ENCODE measurements at regions not wholly inside any gene's neighbourhood (a gene's known extent, or its start where the extent isn't known, plus 50 kb on each side); places are given as distances from the start of the nearest gene placed in this dataset.

DNA sequence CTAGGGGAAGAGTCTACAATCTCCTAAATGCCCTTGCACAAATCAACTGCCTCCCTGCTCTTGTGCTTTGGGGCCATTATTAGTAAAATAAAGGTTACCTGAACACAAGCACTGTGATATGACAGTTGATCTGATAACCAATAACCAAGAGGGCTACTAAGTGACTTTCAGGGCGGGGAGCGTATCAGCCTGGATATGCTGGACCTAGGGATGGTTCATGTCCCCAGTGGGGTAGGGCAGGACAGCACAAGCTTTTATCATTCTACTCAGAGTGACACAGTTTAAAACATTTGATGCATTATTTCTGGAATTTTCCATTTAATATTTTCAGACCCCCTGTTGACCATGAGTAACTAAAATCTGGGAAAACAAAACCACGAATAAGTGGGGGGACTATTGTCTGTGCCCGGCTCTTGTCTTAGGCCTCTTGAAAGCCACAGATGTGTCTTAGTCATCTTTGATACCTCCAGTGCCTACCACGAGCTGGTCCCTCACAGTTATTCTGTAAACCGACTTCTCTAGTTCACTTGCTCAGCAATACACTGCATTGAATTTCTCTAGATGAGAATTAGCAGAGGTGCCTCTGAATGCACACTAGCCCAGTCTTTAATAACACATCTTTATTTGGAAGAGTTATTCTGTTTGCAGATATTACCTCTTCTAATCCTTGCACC is 94.6 kb upstream of the DHX40 start:
- no peaks in the 10 kb centered on the region for H3K4me1 ChIP-seq (ENCODE audit: insufficient read depth, low read length, severe bottlenecking)
- 0 out of 2 replicates have a peak, but pooled peaks cover 4% of the 10 kb centered on the region for H3K27me3 ChIP-seq (ENCODE audit: insufficient read depth, low read length)
- H3K36me3 ChIP-seq (ENCODE audit: insufficient read depth, low read length): no peaks in the 10 kb centered on the region
- no peak overlapping the region for H3K9ac ChIP-seq (ENCODE audit: low read length)
- H2AFZ ChIP-seq (ENCODE audit: low read length): no peak overlapping the region
- no peaks in the 10 kb centered on the region for H3K9me3 ChIP-seq (ENCODE audit: low read length)
- H3K4me2 ChIP-seq (ENCODE audit: low read length): no peak overlapping the region
- no peak overlapping the region for H3K4me3 ChIP-seq (ENCODE audit: low read depth, low read length, poor library complexity, severe bottlenecking)
- no peak overlapping the region for H3K27ac ChIP-seq (ENCODE audit: low read depth, low read length, poor library complexity, severe bottlenecking)
- no peaks in the 10 kb centered on the region for H4K20me1 ChIP-seq (ENCODE audit: insufficient read depth, low read length)
- no peaks in the 10 kb centered on the region for H3F3A ChIP-seq (ENCODE audit: insufficient read depth, low read length)
- no peaks in the 10 kb centered on the region for H3K79me2 ChIP-seq (ENCODE audit: insufficient read depth, low read length)
- TF ChIP-seq, protein P1, sequence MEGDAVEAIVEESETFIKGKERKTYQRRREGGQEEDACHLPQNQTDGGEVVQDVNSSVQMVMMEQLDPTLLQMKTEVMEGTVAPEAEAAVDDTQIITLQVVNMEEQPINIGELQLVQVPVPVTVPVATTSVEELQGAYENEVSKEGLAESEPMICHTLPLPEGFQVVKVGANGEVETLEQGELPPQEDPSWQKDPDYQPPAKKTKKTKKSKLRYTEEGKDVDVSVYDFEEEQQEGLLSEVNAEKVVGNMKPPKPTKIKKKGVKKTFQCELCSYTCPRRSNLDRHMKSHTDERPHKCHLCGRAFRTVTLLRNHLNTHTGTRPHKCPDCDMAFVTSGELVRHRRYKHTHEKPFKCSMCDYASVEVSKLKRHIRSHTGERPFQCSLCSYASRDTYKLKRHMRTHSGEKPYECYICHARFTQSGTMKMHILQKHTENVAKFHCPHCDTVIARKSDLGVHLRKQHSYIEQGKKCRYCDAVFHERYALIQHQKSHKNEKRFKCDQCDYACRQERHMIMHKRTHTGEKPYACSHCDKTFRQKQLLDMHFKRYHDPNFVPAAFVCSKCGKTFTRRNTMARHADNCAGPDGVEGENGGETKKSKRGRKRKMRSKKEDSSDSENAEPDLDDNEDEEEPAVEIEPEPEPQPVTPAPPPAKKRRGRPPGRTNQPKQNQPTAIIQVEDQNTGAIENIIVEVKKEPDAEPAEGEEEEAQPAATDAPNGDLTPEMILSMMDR (IDR thresholded peaks at IDR 0.05; ENCODE audit: low read length): no peak
- H3K9me2 ChIP-seq (ENCODE audit: low read depth, low read length): no peaks in the 10 kb centered on the region

DNA sequence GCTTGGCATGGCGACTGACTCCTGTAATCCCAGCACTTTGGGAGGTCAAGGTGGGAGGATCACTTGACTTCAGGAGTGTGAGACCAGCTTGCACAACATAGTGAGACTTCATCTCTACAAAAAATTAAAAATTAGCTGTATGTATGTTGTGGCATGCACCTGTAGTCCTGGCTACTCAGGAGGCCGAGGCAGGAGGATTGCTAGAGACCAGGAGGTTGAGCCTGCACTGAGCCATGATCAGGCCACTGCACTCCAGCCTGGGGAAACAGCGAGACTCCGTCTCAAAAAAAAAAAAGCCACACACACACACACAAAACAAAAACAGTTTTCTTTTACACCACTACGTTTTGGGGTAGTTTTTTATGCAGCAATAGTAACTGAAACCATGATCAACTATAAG is 89.0 kb upstream of the DHX40 start:
- TF ChIP-seq, protein P1 (IDR thresholded peaks at IDR 0.05; ENCODE audit: low read length): no peak
- TF ChIP-seq EZH2 (IDR thresholded peaks at IDR 0.05; ENCODE audit: borderline replicate concordance, low read length): no peak
- Histone ChIP-seq H3K27ac (ENCODE audit: low read depth, low read length, poor library complexity, severe bottlenecking) (no peak overlapping the region), H3K9me2 (ENCODE audit: low read depth, low read length) (no peaks in the 10 kb centered on the region), H2AFZ (ENCODE audit: low read length) (no peak overlapping the region), H3K4me1 (ENCODE audit: insufficient read depth, low read length, severe bottlenecking) (no peaks in the 10 kb centered on the region), H3K9me3 (ENCODE audit: low read length) (no peaks in the 10 kb centered on the region), H3K4me2 (ENCODE audit: low read length) (no peak overlapping the region), H3K4me3 (ENCODE audit: low read depth, low read length, poor library complexity, severe bottlenecking) (no peak overlapping the region), H3K27me3 (ENCODE audit: insufficient read depth, low read length) (no peaks in the 10 kb centered on the region), H3K36me3 (ENCODE audit: insufficient read depth, low read length) (no peaks in the 10 kb centered on the region), H3F3A (ENCODE audit: insufficient read depth, low read length) (no peaks in the 10 kb centered on the region), H3K79me2 (ENCODE audit: insufficient read depth, low read length) (no peaks in the 10 kb centered on the region), H4K20me1 (ENCODE audit: insufficient read depth, low read length) (no peaks in the 10 kb centered on the region), H3K9ac (ENCODE audit: low read length) (no peak overlapping the region)

DNA sequence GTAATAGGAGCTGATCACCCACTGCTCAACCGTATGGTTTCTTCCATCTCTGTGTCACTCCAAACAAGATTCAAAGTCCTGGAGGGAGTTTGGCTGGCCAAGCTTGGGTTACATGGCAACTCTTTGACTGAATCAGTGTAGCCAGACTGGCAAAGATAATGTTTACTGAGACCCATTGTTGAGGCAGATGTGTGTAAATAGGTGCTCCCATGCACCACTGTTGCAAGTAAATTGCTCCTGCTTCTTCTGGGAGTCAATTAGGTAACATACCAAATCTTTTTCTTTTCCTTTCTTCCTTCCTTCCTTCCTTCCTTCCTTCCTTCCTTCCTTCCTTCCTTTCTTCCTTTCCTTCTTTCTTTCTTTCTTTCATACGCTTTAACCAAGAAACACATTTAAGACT is 86.3 kb upstream of the DHX40 start:
- no peak overlapping the region for H2AFZ ChIP-seq (ENCODE audit: low read length)
- H3K9me3 ChIP-seq (ENCODE audit: low read length): no peaks in the 10 kb centered on the region
- no peak overlapping the region for H3K27ac ChIP-seq (ENCODE audit: low read depth, low read length, poor library complexity, severe bottlenecking)
- H3K27me3 ChIP-seq (ENCODE audit: insufficient read depth, low read length): no peaks in the 10 kb centered on the region
- no peaks in the 10 kb centered on the region for H3K9me2 ChIP-seq (ENCODE audit: low read depth, low read length)
- H3K9ac ChIP-seq (ENCODE audit: low read length): no peak overlapping the region
- H3K79me2 ChIP-seq (ENCODE audit: insufficient read depth, low read length): no peaks in the 10 kb centered on the region
- TF ChIP-seq, protein P1 (IDR thresholded peaks at IDR 0.05; ENCODE audit: low read length): no peak
- no peak for TF ChIP-seq EZH2 (IDR thresholded peaks at IDR 0.05; ENCODE audit: borderline replicate concordance, low read length)
- H3K4me2 ChIP-seq (ENCODE audit: low read length): no peak overlapping the region
- no peaks in the 10 kb centered on the region for H3F3A ChIP-seq (ENCODE audit: insufficient read depth, low read length)
- no peak overlapping the region for H3K4me3 ChIP-seq (ENCODE audit: low read depth, low read length, poor library complexity, severe bottlenecking)
- no peaks in the 10 kb centered on the region for H3K36me3 ChIP-seq (ENCODE audit: insufficient read depth, low read length)
- no peaks in the 10 kb centered on the region for H4K20me1 ChIP-seq (ENCODE audit: insufficient read depth, low read length)
- H3K4me1 ChIP-seq (ENCODE audit: insufficient read depth, low read length, severe bottlenecking): peaks cover 6% of the 10 kb centered on the region

Data from OCI-LY1 (cell line).